Stomach (tissue), 4 donors: ENCODE measurements at regions not wholly inside any gene's neighbourhood (a gene's known extent, or its start where the extent isn't known, plus 50 kb on each side); places are given as distances from the start of the nearest gene placed in this dataset.

Source experiments
- POLR2A ChIP-seq, 4 donors: fragments of 450-650 bp; IDR thresholded peaks; one replicate each; pipeline ENCODE4 v1.6.1; 2016; ENCODE audit warnings: antibody characterized with exemption in 4 of 4, control low read depth in 2 of 4, mild to moderate bottlenecking in 1 of 4, moderate library complexity in 1 of 4
- TF ChIP-seq, protein P1 (sequence below), 7 experiments: fragments of 450-650 bp in 4 of 7; fragments of 200-600 bp in 3 of 7; sonication (generic) in 3 of 7; IDR thresholded peaks; one replicate each; pipeline ENCODE4 v1.5.1; 2016 to 2019; ENCODE audit warnings: antibody characterized with exemption in 7 of 7, control low read depth in 2 of 7, mild to moderate bottlenecking in 1 of 7

DNA sequence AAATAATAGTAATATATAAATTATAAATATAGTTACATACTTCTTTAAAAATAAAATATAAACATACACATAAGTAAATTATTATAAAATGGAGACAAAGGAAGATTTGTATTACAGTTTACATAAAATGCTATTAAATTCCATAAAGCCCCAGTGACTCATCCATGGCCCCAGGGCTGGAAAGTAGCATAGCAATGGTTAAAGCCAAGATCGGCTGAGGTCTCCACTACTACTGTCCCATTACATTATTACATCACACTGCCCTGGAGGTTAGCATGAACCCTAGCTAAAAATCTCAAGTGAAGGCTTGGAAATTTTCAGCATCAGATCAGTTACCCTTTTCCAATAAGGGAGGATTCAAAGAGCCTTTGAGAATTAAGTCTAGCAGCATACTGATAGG is 936.2 kb downstream of the DSC3 start:
- no peak for TF ChIP-seq POLR2A (IDR thresholded peaks at IDR 0.05)
- TF ChIP-seq, protein P1, sequence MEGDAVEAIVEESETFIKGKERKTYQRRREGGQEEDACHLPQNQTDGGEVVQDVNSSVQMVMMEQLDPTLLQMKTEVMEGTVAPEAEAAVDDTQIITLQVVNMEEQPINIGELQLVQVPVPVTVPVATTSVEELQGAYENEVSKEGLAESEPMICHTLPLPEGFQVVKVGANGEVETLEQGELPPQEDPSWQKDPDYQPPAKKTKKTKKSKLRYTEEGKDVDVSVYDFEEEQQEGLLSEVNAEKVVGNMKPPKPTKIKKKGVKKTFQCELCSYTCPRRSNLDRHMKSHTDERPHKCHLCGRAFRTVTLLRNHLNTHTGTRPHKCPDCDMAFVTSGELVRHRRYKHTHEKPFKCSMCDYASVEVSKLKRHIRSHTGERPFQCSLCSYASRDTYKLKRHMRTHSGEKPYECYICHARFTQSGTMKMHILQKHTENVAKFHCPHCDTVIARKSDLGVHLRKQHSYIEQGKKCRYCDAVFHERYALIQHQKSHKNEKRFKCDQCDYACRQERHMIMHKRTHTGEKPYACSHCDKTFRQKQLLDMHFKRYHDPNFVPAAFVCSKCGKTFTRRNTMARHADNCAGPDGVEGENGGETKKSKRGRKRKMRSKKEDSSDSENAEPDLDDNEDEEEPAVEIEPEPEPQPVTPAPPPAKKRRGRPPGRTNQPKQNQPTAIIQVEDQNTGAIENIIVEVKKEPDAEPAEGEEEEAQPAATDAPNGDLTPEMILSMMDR (IDR thresholded peaks at IDR 0.05) = no peak
